K562 (cell line): ENCODE measurements at regions not wholly inside any gene's neighbourhood (a gene's known extent, or its start where the extent isn't known, plus 50 kb on each side); places are given as distances from the start of the nearest gene placed in this dataset.

Experiments
- ATAC-seq: fragments of 200-7000 bp; cut with Tn5 transposase; 3 replicates; pipeline ENCODE4 v1.9.1; 2020; ENCODE audit warnings: moderate library complexity
- BruUV-seq: library from RNA; stranded (reverse); fragments of 400-500 nt; replicated peaks from 2 replicates; lab custom pipeline; 2021; lab: Mats Ljungman, UMichigan
- CTCF ChIA-PET: fragments of 300-600 bp; formaldehyde crosslinking; extraction: SDS; loops from one replicate; lab custom pipeline; 2021; ENCODE audit warnings: low intra/inter-chr PET ratio; lab: Yijun Ruan, JAX
- POLR2A ChIA-PET: fragments of 300-600, 350-650 bp; sonication (Branson Sonifier 250); formaldehyde crosslinking; extraction: SDS; loops from one replicate; lab custom pipeline; 2021; ENCODE audit warnings: antibody characterized with exemption, inconsistent platforms; lab: Yijun Ruan, JAX
- DNase-seq, 4 experiments: peaks; one replicate each; pipeline versions ENCODE4 v3.0.0 to v3.0.0-alpha.2; 2011 to 2018; ENCODE audit warnings: low spot score in 3 of 4, mixed read lengths in 3 of 4; ENCODE audit errors: extremely low read depth in 1 of 4
- FAIRE-seq: peaks from 2 replicates; lab custom pipeline; 2011; peaks lifted over from hg19 to GRCh38; lab: Jason Lieb, UNC
- H2AFZ ChIP-seq: 2 replicates; pipeline ENCODE4 v1.6.0; 2011; ENCODE audit warnings: low read depth, low read length, control low read depth, inconsistent platforms
- H3K27ac ChIP-seq: fragments of 200-600 bp; 3 replicates; pipeline ENCODE4 v1.8.0; 2011; ENCODE audit warnings: low read depth, mild to moderate bottlenecking, control low read depth, inconsistent platforms, low read length, moderate library complexity, mixed read lengths; ENCODE audit errors: extremely low read depth
- H3K27me3 ChIP-seq, 2 experiments: fragments of 300-600 bp in 1 of 2; 2 replicates in 1 of 2; 3 replicates in 1 of 2; pipeline versions ENCODE4 v1.6.0 to v1.8.0; 2011; ENCODE audit warnings: inconsistent platforms in 2 of 2, low read length in 2 of 2, mild to moderate bottlenecking in 1 of 2, mixed read lengths in 1 of 2, moderate library complexity in 1 of 2; ENCODE audit not compliant: control insufficient read depth in 2 of 2, insufficient read depth in 2 of 2
- H3K36me3 ChIP-seq: fragments of 300-600 bp; 3 replicates; pipeline ENCODE4 v1.8.0; 2011; ENCODE audit warnings: mild to moderate bottlenecking, low read length, inconsistent platforms; ENCODE audit not compliant: control insufficient read depth, insufficient read depth
- H3K4me1 ChIP-seq, 2 experiments: fragments of 200-600 bp in 1 of 2; replicated peaks in 1 of 2; 2 replicates in 1 of 2; 3 replicates in 1 of 2; pipeline versions ENCODE4 v1.5.1 to v1.8.0; 2011; ENCODE audit warnings: inconsistent platforms in 2 of 2, low read length in 2 of 2, mild to moderate bottlenecking in 1 of 2, mixed read lengths in 1 of 2, moderate library complexity in 1 of 2; ENCODE audit not compliant: control insufficient read depth in 2 of 2, insufficient read depth in 2 of 2
- H3K4me2 ChIP-seq: 2 replicates; pipeline ENCODE4 v1.6.1; 2011; ENCODE audit warnings: low read length, control low read depth, inconsistent platforms, mixed read lengths; ENCODE audit not compliant: insufficient read depth
- H3K4me3 ChIP-seq: fragments of 200-600 bp; sonication (generic), shearing (Covaris generic); 2 replicates; pipeline ENCODE4 v1.5.1; 2016; ENCODE audit warnings: control low read depth, inconsistent platforms
- H3K79me2 ChIP-seq: fragments of 200-600 bp; 3 replicates; pipeline ENCODE4 v1.8.0; 2011; ENCODE audit warnings: low read length, inconsistent platforms; ENCODE audit not compliant: control insufficient read depth, insufficient read depth
- H3K9ac ChIP-seq, 2 experiments: 2 replicates each; pipeline versions ENCODE4 v1.6.0 to v1.6.1; 2011; ENCODE audit warnings: low read depth in 2 of 2, low read length in 2 of 2, control low read depth in 1 of 2, inconsistent platforms in 1 of 2, mild to moderate bottlenecking in 1 of 2, mixed read lengths in 1 of 2; ENCODE audit not compliant: insufficient read depth in 1 of 2
- H3K9me1 ChIP-seq: one replicate; pipeline ENCODE4 v1.6.0; 2011; ENCODE audit warnings: inconsistent platforms, mild to moderate bottlenecking, low read length, moderate library complexity; ENCODE audit not compliant: control insufficient read depth, insufficient read depth
- H3K9me3 ChIP-seq: replicated peaks from 2 replicates; pipeline ENCODE4 v1.5.1; 2011; ENCODE audit warnings: low read depth, low read length, inconsistent platforms; ENCODE audit not compliant: control insufficient read depth, insufficient read depth
- H4K20me1 ChIP-seq: replicated peaks from 2 replicates; pipeline ENCODE4 v1.6.1; 2011; ENCODE audit warnings: low read length, inconsistent platforms, mixed read lengths; ENCODE audit not compliant: control insufficient read depth, insufficient read depth
- CSDE1 ChIP-seq, 2 experiments: fragments of 450-650 bp; IDR thresholded peaks; 2 replicates each; pipeline ENCODE4 v1.6.1; 2016; ENCODE audit warnings: mild to moderate bottlenecking in 1 of 2
- HNRNPH1 ChIP-seq: fragments of 200-400 bp; formaldehyde crosslinking; optimal IDR thresholded peaks from 2 replicates; pipeline ENCODE3; 2017; ENCODE audit warnings: low read depth, mild to moderate bottlenecking, low read length, moderate library complexity
- PTRF ChIP-seq: fragments of 450-650 bp; IDR thresholded peaks from 2 replicates; pipeline ENCODE4 v1.6.1; 2016; ENCODE audit warnings: mild to moderate bottlenecking, missing genetic modification characterization, missing compliant biosample characterization
- RBM17 ChIP-seq: fragments of 200-400 bp; formaldehyde crosslinking; IDR thresholded peaks from 2 replicates; pipeline ENCODE4 v1.6.1; 2017; ENCODE audit warnings: low read depth, mild to moderate bottlenecking, low read length, borderline replicate concordance
- ZNF165 ChIP-seq: fragments of 250-450 bp; sonication (Bioruptor Pico); IDR thresholded peaks from 2 replicates; pipeline ENCODE4 v1.4.0; 2020; ENCODE audit warnings: borderline replicate concordance
- ZNF24 ChIP-seq: fragments of 450-650 bp; IDR thresholded peaks from 2 replicates; pipeline ENCODE4 v1.6.1; 2016
- ZNF717 ChIP-seq: fragments of 250-450 bp; sonication (Bioruptor Pico); IDR thresholded peaks from 2 replicates; pipeline ENCODE4 v1.5.0; 2021
- in situ Hi-C: fragments of 300-500 bp; cut with MboI; formaldehyde crosslinking; loops from 4 replicates; pipeline ENCODE4 v1.15.0; 2018; ENCODE audit warnings: inconsistent platforms, mixed read lengths
- intact Hi-C: fragments of 100-400 bp; cut with micrococcal nuclease; formaldehyde crosslinking; loops from 2 replicates; pipeline ENCODE4 v1.14.2; 2022
- TF ChIP-seq, protein P1 (sequence below): sonication (generic); IDR thresholded peaks from 2 replicates; pipeline ENCODE4 v1.6.1; 2016

DNA sequence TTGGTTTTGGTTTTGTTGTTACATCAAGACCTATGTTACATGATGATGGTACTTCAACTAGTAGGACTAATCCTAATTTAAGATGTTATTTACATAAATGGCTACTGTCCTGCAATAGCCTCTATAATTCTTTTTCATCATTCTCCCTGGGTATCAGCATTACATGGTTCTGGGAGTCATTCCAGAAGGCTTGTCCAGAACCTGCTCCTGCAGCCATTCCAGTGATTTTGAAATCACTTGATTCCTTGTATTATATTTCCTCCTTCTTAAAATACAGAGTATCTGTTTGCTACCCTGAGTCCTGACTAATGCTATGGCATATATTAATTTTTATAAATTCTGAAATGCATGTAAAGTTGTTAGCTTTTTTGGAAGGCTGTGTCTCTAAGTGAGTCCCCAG lies 400.5 kb upstream of the MEIS1 start:
- Histone ChIP-seq H4K20me1 (no peaks in the 10 kb centered on the region), H3K4me3 (no peak overlapping the region), H3K9me3 (no peaks in the 10 kb centered on the region), H3K36me3 (no peaks in the 10 kb centered on the region), H3K9me1 (no peaks in the 10 kb centered on the region), H3K4me2 (no peak overlapping the region), H3K4me1 (no peaks in the 10 kb centered on the region), H3K27me3 (peaks cover 0 to 12% of the 10 kb centered on the region in 2 experiments; a peak in 3 of 5 replicates), H3K9ac (no peak overlapping the region), H3K27ac (no peak overlapping the region), H3K79me2 (no peaks in the 10 kb centered on the region), H2AFZ (no peak overlapping the region)
- no peak for FAIRE-seq
- in situ Hi-C loops (no loop called here), intact Hi-C loops (no loop called here)
- ChIA-PET POLR2A (no interaction called here), CTCF (no interaction called here)
- no peak for DNase-seq
- ATAC-seq, result no peak
- TF ChIP-seq, protein P1, sequence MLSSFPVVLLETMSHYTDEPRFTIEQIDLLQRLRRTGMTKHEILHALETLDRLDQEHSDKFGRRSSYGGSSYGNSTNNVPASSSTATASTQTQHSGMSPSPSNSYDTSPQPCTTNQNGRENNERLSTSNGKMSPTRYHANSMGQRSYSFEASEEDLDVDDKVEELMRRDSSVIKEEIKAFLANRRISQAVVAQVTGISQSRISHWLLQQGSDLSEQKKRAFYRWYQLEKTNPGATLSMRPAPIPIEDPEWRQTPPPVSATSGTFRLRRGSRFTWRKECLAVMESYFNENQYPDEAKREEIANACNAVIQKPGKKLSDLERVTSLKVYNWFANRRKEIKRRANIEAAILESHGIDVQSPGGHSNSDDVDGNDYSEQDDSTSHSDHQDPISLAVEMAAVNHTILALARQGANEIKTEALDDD, result no peak
- TF ChIP-seq HNRNPH1 (no peak), ZNF717 (CRISPR knock-in tag) (no peak), CSDE1 (IDR thresholded peaks at IDR 0.05) (no peak), ZNF165 (CRISPR knock-in tag) (no peak), ZNF24 (no peak), PTRF (tag) (no peak), RBM17 (no peak)
- BruUV-seq, result no TSS peak
